Mononuclear cell (primary cell): ENCODE measurements at regions not wholly inside any gene's neighbourhood (a gene's known extent, or its start where the extent isn't known, plus 50 kb on each side); places are given as distances from the start of the nearest gene placed in this dataset.
"Not testable (repeated sequence)": the region's sequence is repeated elsewhere in the genome, so short reads cannot be mapped to it uniquely, and the experiment has no call there.

Experiments
- H3K27me3 ChIP-seq: 2 replicates; pipeline ENCODE4 v1.6.0; 2011; ENCODE audit warnings: low read length, control low read depth; ENCODE audit not compliant: insufficient read depth
- H3K4me1 ChIP-seq: 2 replicates; pipeline ENCODE4 v1.5.1; 2011; ENCODE audit warnings: mild to moderate bottlenecking, low read length, control low read depth; ENCODE audit not compliant: insufficient read depth
- H3K4me3 ChIP-seq: 2 replicates; pipeline ENCODE4 v1.5.1; 2011; ENCODE audit warnings: mild to moderate bottlenecking, low read length, moderate library complexity
- H3K9me3 ChIP-seq: 2 replicates; pipeline ENCODE4 v1.5.1; 2011; ENCODE audit warnings: low read depth, mild to moderate bottlenecking, control low read depth, low read length

DNA sequence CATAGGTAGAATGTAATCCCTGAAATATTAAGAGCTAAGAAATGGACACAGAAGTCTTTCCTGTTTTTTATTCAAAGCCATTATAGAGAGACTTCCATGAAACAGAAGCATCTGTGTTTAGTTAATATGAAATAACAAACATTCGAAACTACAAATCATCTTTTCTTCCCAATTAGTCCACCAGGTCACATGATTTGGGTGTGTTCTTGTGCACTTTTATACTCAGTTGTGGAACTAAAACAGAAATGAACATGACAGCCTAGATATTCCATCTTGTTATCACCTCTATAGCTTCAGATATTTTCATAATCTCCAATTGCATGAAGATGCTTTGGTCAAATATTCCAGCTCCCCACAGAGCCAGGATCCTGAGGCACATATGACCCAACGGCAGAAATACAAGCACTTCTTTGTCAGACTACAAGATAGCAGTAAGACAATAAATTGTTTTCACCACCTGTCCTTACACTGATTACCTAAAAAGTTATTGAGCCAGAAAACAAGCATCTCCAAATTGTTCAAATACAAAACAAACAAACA is 116.8 kb upstream of the BEND6 start:
- H3K27me3 ChIP-seq, result peaks cover 13% of the 10 kb centered on the region
- no peaks in the 10 kb centered on the region for H3K9me3 ChIP-seq
- H3K4me1 ChIP-seq, result peaks cover 11% of the 10 kb centered on the region
- no peak overlapping the region for H3K4me3 ChIP-seq

DNA sequence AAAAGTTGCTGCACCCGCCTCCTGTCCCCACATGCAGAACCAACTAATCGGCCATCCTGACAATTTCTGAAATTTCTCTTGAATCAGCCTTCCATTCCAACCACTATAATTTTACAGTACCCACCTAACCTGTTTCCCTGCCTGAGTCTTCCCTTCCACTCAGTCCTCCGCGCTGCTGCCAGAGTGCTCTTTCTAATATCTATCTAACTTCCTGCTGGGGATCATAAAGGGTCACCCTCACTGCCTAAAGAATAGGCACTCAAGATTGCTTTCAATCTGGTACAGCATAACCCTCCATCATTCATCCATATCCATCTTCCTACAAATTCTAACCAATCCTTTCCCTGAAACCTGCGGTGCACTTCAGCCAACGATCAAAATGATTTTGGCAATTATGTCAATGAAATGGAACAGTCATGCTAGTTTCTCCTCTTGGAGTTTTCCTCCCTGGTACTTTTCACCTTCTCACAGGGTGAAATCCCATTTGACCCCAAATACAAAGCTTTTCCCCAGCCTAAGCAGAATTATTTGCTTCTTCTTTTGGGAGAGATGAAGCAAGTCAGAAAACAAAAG is 117.5 kb upstream of the BEND6 start:
- Histone ChIP-seq H3K9me3 (no peaks in the 10 kb centered on the region), H3K4me3 (no peak overlapping the region), H3K27me3 (peaks cover 8% of the 10 kb centered on the region), H3K4me1 (peaks cover 4% of the 10 kb centered on the region)

DNA sequence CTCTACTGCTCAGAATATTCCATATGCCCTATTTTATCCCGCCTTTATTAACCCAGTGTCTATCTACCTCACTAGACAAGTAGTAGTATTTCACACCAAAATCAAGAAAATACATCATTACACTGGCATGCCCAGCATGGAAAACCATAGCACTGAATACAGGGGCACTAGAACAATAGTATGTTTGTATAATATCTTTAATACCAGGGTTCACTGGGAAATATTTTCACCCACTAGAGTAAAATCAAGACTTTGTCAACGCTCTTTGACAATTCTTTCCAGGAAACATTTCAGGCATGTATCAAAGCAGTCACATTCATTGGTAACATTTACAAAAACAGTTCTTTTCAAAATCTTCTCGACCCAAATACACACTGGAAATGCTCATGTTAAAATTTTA is 119.3 kb upstream of the BEND6 start:
- no peaks in the 10 kb centered on the region for H3K9me3 ChIP-seq
- H3K4me3 ChIP-seq, result no peak overlapping the region
- peaks cover 4% of the 10 kb centered on the region for H3K4me1 ChIP-seq
- peaks cover 3% of the 10 kb centered on the region for H3K27me3 ChIP-seq

- Histone ChIP-seq H3K9me3 (no peaks in the 10 kb centered on the region), H3K27me3 (no peaks in the 10 kb centered on the region), H3K4me1 (peaks cover 1% of the 10 kb centered on the region), H3K4me3 (no peak overlapping the region)
These were observed 121.0 kb upstream of the BEND6 start for GRCh38 chr6:56833873-56834272.

DNA sequence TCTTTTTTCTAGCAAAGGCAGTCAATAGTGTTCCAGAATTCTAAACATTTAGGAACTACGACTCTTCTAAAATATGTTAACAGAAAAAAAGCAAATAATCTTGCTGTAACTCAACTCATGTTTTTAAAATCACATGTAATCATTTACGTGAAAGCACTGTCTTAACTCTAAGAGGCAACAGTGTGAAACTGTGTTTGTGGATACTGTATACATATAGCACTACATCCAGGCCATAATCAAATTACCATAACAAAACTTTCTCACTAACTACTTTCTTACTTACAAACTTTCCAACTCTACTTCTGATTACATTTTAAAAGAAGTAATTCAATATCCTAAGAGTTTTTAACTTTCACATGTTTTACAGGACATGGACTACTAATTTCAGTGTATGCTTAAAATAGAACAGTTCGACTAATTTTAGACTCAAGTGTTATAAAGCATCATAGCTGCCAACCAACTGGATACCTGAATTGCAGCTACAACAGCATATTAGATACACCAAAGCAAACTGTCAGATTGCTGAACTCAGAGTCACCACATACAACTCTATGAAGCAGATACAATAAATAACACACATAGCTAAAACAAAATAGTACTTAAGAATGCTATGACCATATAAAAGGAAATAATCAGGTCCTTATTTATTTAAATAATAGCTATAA is 121.6 kb upstream of the BEND6 start:
- H3K9me3 ChIP-seq, result no peaks in the 10 kb centered on the region
- H3K27me3 ChIP-seq, result no peaks in the 10 kb centered on the region
- H3K4me1 ChIP-seq, result no peaks in the 10 kb centered on the region
- no peak overlapping the region for H3K4me3 ChIP-seq

- H3K4me3 ChIP-seq, result no peak overlapping the region
- no peaks in the 10 kb centered on the region for H3K27me3 ChIP-seq
- no peaks in the 10 kb centered on the region for H3K4me1 ChIP-seq
- H3K9me3 ChIP-seq, result no peaks in the 10 kb centered on the region
These were observed 122.7 kb upstream of the BEND6 start for GRCh38 chr6:56832225-56832624.

GRCh38 chr6:56831334-56831733 is 123.6 kb upstream of the BEND6 start:
- Histone ChIP-seq H3K9me3 (no peaks in the 10 kb centered on the region), H3K27me3 (no peaks in the 10 kb centered on the region), H3K4me1 (no peaks in the 10 kb centered on the region), H3K4me3 (no peak overlapping the region)

DNA sequence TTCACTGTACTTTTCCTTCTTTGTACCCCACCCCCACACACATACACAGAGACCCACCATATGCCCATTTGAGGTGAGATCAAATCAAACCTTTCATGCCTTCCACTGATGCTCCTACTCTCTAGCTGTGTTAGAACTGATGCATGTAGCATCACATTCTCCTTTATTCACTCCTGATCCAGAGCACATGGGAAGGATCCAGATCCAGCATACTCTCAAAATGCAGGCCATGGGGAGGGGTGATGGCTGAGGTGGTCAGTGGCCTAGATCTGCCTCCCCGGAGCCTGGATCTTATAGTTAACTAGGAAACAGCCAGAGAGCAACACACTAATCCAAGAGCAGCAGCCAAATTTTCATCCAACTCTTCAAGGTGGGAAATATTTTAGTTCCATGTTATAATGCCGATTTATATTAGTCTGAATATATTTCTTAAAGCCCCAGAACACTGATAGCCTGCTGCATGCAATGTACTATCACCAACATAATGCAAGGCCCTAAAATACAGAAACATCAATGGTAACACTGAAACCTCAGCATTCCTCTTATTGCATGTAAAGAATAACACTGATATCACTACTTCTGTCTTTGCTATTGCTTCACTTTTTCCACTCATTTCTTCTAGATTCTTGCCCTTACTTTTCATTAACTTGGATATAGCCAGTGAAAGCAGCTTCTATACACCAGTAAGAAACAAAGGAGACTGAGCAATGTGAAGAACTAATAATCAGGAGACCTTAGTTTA is 126.8 kb upstream of the BEND6 start:
- Histone ChIP-seq H3K9me3 (no peaks in the 10 kb centered on the region), H3K4me1 (no peaks in the 10 kb centered on the region), H3K27me3 (no peaks in the 10 kb centered on the region), H3K4me3 (no peak overlapping the region)

DNA sequence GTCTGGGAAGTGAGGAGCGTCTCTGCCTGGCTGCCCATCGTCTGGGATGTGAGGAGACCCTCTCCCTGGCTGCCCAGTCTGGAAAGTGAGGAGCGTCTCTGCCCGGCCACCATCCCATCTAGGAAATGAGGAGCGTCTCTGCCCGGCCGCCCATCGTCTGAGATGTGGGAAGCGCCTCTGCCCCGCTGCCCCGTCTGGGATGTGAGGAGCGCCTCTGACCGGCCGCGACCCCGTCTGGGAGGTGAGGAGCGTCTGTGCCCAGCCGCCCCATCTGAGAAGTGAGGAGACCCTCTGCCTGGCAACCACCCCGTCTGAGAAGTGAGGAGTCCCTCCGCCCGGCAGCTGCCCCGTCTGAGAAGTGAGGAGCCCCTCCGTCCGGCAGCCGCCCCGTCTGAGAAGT is 130.5 kb upstream of the BEND6 start:
- not testable (repeated sequence) for H3K9me3 ChIP-seq, H3K4me3 ChIP-seq, H3K27me3 ChIP-seq, H3K4me1 ChIP-seq

GRCh38 chr6:56821005-56821432 is 133.9 kb upstream of the BEND6 start:
- H3K9me3 ChIP-seq, result no peaks in the 10 kb centered on the region
- no peaks in the 10 kb centered on the region for H3K4me1 ChIP-seq
- no peaks in the 10 kb centered on the region for H3K27me3 ChIP-seq
- no peak overlapping the region for H3K4me3 ChIP-seq

DNA sequence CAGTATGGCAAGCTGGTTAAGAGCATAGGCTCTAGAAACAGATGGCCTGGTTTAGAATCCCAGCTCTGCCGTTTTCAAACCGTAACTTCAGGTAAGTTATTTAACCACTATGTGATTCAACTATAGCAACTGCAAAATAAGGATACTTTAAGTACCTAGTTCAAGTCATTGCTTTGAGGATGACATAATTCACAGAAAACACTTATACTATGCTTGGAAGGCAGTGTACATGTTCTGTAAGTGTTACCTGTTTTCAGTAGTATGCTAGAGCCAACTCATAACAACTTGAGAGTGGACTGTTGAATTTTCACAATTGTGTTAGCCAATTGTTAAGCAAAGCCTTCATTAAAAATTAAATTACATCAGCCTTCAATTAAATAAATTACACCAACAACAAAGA is 134.8 kb upstream of the BEND6 start:
- Histone ChIP-seq H3K27me3 (no peaks in the 10 kb centered on the region), H3K4me3 (no peak overlapping the region), H3K4me1 (no peaks in the 10 kb centered on the region), H3K9me3 (no peaks in the 10 kb centered on the region)

- Histone ChIP-seq H3K4me1 (no peaks in the 10 kb centered on the region), H3K4me3 (no peak overlapping the region), H3K9me3 (no peaks in the 10 kb centered on the region), H3K27me3 (no peaks in the 10 kb centered on the region)
These were observed 135.3 kb upstream of the BEND6 start for GRCh38 chr6:56819604-56820003.

DNA sequence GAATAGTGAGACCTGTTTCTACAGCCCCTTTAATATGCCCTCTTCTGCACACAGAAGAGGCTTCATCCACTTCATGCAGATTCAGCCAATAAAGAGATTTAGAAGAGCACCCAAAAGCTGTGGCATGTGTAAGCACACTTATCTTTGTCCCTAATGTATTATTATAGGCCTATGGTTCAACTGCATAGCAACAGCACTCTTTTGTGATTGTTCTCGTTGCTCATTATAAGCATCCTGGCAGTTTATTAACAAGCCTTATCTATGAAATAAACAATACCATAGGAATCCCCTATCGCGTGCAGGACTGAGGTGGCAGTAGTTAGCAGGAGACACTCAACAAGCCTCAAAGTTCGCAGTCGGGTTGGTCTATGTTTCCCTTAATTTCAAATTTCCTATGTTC is 138.5 kb upstream of the BEND6 start:
- no peaks in the 10 kb centered on the region for H3K4me1 ChIP-seq
- H3K9me3 ChIP-seq, result no peaks in the 10 kb centered on the region
- no peak overlapping the region for H3K4me3 ChIP-seq
- H3K27me3 ChIP-seq, result no peaks in the 10 kb centered on the region

DNA sequence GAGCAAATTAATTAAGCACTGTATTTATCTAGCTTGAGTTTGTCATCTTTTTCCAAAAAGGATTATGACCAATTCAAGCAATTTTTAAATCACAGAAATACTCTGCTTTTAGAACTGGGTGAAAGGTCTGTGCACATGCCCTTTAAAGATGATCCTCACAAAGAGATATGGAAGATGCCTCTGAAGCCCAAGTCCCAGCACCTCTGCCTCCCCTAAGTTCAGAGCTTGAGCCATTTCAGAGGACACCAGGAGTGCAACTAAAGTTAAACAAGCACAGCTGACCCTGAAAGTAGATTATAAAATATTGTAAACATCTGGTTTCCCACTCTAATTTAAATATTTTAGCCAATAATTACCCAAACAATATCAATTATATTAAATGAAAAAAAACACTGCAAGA is 139.5 kb upstream of the BEND6 start:
- no peaks in the 10 kb centered on the region for H3K27me3 ChIP-seq
- no peaks in the 10 kb centered on the region for H3K9me3 ChIP-seq
- H3K4me3 ChIP-seq, result no peak overlapping the region
- H3K4me1 ChIP-seq, result no peaks in the 10 kb centered on the region

DNA sequence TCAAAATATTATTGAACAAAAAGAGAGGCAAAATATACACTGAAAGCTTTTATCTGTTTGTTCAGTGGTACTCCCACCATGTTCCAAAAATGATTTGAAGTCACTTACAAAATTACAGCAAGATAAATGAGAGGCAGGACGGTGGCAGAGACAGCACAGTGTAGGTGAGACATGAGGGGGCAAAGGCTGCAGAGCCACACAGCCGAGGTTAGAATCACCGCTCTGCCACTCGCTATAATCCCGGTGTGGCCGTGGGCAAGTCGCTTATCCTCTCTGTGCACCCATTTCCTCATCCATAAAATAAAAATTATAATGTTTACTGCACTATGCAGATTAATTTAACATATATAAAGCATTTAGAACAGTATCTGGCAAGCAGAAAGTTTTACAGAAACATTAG is 140.1 kb upstream of the BEND6 start:
- H3K27me3 ChIP-seq, result no peaks in the 10 kb centered on the region
- H3K4me1 ChIP-seq, result no peaks in the 10 kb centered on the region
- H3K9me3 ChIP-seq, result no peaks in the 10 kb centered on the region
- H3K4me3 ChIP-seq, result no peak overlapping the region
